Right atrium auricular region (tissue), 2 donors: ENCODE measurements at regions not wholly inside any gene's neighbourhood (a gene's known extent, or its start where the extent isn't known, plus 50 kb on each side); places are given as distances from the start of the nearest gene placed in this dataset.

Source experiments
- DNase-seq: peaks from one replicate; pipeline ENCODE4 v3.0.0-alpha.2; 2019; ENCODE audit warnings: low spot score
- H3K27ac ChIP-seq, 2 donors: fragments of 200-600 bp; sonication (generic); 1 replicate in 1 of 2; 2 replicates in 1 of 2; pipeline ENCODE4 v1.5.1; 2016 to 2019
- H3K27me3 ChIP-seq, 2 donors: fragments of 200-600 bp; sonication (generic); one replicate each; pipeline versions ENCODE4 v1.5.1 to v1.6.0; 2017 to 2019
- H3K36me3 ChIP-seq: fragments of 200-600 bp; sonication (generic); one replicate; pipeline ENCODE4 v1.5.1; 2016
- H3K4me1 ChIP-seq, 2 donors: fragments of 200-600 bp; sonication (generic); one replicate each; pipeline versions ENCODE4 v1.5.1 to v1.6.0; 2017 to 2019
- H3K4me3 ChIP-seq, 2 donors: fragments of 200-600 bp; sonication (generic); 1 replicate in 1 of 2; 2 replicates in 1 of 2; pipeline ENCODE4 v1.5.1; 2017 to 2019; ENCODE audit warnings: mild to moderate bottlenecking in 1 of 2, moderate library complexity in 1 of 2
- H3K9me3 ChIP-seq, 2 donors: fragments of 200-600 bp; sonication (generic); one replicate each; pipeline ENCODE4 v1.5.1; 2019
- CTCF ChIP-seq, 2 donors: fragments of 200-600 bp; sonication (generic); IDR thresholded peaks; one replicate each; pipeline ENCODE4 v1.5.1; 2019; ENCODE audit warnings: antibody characterized with exemption in 2 of 2

DNA sequence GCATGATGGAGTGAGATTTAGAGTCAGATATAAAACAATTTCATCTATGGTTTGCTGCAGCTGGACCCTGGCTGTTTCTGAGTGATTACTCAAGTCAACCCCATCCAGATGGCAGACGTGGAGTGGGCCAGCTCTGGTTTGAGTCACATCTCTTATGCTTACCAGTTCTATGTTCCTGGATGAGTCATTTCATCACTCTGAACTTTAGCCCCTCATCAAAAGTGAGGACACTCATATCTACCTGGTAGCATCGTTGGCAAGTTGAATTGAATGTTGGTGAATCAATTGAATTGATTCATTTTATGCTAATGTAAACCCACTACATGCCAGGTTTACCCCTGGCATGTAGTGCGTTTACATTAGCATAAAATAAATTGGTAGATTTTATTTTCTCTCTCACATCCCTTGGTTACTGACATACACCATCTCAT, 176.4 kb downstream of the FGF18 start:
- Histone ChIP-seq H3K36me3 (no peaks in the 10 kb centered on the region), H3K27ac (peak overlapping the region in 1 of 2 donors; percentile 49), H3K4me3 (no peak overlapping the region), H3K27me3 (no peaks in the 10 kb centered on the region), H3K9me3 (no peaks in the 10 kb centered on the region), H3K4me1 (peaks cover 0 to 11% of the 10 kb centered on the region in 2 donors)
- peak; percentile 79 for DNase-seq
- TF ChIP-seq CTCF (IDR thresholded peaks at IDR 0.05): no peak

DNA sequence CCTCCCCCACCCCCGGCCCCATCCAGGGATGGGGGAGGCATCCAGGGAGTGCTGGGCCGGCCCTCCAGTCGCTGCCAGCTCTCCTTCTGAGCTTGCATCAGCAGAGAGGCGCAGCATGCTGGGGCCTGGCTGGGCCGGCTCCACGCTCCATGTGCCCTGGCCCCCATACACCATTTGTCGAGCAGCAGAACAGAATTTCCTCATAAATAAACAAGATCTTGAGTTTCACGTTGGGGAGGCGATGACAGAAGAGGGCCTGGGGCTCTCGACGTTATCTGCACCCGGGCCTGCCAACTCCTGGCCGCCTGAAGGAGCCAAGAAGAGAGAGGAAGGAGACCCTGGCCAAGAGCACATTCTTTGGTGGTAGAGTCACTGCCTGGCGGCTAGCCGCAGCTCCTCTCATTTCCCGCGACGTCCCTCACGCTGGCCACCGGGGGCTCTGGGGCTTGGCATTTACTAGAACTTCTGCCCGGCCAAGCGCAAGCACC, 177.0 kb downstream of the FGF18 start:
- DNase-seq: peak; percentile 91
- H3K4me1 ChIP-seq: peaks cover 0 to 11% of the 10 kb centered on the region in 2 donors
- H3K4me3 ChIP-seq: no peak overlapping the region
- no peaks in the 10 kb centered on the region for H3K9me3 ChIP-seq
- no peaks in the 10 kb centered on the region for H3K27me3 ChIP-seq
- H3K27ac ChIP-seq: peak overlapping the region in 1 of 2 donors; percentile 49
- H3K36me3 ChIP-seq: no peaks in the 10 kb centered on the region
- no peak for TF ChIP-seq CTCF (IDR thresholded peaks at IDR 0.05)

DNA sequence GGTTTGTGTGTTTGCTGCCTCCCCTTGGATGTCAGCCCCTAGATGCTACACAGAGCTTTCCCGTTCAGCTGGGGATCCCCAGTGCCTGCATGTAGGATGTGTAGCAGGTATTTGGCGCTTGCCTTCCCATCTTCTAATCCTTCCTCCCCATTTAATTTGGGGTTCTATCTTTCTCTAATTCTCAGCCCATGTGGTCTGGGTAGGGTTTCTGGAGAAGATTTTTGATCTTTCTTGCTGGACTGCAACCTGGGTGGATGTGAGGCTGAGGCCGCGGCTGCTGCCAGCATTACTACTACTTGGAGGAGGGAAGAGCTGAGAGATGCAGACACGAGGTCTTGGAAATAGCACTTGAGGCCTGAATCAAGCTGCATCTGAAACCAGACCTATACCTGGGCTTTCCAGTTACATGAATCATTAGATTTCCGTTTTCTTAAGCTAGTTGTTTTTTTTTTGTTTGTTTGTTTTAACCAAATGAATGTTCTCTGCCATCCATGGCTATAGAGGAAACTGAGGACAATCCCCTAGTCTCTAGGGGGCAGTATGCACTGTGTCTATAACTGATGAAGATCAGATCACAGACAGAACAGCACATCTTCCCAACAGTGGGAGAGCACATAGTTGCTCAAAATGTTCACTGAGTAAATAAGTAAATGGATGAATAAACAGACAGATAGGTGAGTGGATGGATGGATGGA, 178.6 kb downstream of the FGF18 start:
- Histone ChIP-seq H3K9me3 (no peaks in the 10 kb centered on the region), H3K27me3 (no peaks in the 10 kb centered on the region), H3K4me3 (no peak overlapping the region), H3K27ac (no peak overlapping the region), H3K4me1 (peaks cover 0 to 11% of the 10 kb centered on the region in 2 donors), H3K36me3 (no peaks in the 10 kb centered on the region)
- peak; percentile 34 for DNase-seq
- TF ChIP-seq CTCF (IDR thresholded peaks at IDR 0.05): no peak

DNA sequence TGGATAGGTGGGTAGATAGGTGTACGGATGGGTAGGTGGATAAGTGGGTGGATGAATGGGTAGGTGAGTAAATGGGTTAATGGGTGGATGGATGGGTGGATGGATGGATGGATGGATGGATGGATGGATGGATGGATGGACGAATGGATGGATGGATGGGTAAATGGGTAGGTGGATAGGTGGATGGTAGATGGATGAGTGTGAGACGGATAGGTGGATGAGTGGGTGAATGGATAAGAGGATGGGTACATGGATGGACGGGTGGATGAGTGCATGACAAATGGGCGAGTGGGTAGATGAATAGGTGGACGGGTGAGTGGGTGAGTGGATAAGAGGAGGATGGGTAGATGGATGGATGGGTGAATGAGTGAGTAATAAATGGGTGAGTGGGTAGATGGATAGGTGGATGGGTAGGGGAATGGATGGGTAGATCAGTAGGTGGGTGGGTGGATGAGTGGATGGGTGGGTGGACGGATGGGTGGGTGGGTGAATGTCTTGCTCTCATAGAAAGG, 179.2 kb downstream of the FGF18 start:
- no peaks in the 10 kb centered on the region for H3K36me3 ChIP-seq
- no peaks in the 10 kb centered on the region for H3K9me3 ChIP-seq
- no peak for TF ChIP-seq CTCF (IDR thresholded peaks at IDR 0.05)
- peaks cover 0 to 11% of the 10 kb centered on the region in 2 donors for H3K4me1 ChIP-seq
- H3K27ac ChIP-seq: no peak overlapping the region
- no peak for DNase-seq
- H3K4me3 ChIP-seq: no peak overlapping the region
- H3K27me3 ChIP-seq: no peaks in the 10 kb centered on the region

- Histone ChIP-seq H3K9me3 (no peaks in the 10 kb centered on the region), H3K4me3 (no peak overlapping the region), H3K27me3 (no peaks in the 10 kb centered on the region), H3K4me1 (peaks cover 0 to 11% of the 10 kb centered on the region in 2 donors), H3K36me3 (no peaks in the 10 kb centered on the region), H3K27ac (no peak overlapping the region)
- TF ChIP-seq CTCF (IDR thresholded peaks at IDR 0.05): no peak
- no peak for DNase-seq
Measured at GRCh38 chr5:171599411-171599810, 180.0 kb downstream of the FGF18 start.
